ENCODE measurements at regions not wholly inside any gene's neighbourhood (a gene's known extent, or its start where the extent isn't known, plus 50 kb on each side); places are given as distances from the start of the nearest gene placed in this dataset.
"Not testable (repeated sequence)": the region's sequence is repeated elsewhere in the genome, so short reads cannot be mapped to it uniquely, and the experiment has no call there.

DNA sequence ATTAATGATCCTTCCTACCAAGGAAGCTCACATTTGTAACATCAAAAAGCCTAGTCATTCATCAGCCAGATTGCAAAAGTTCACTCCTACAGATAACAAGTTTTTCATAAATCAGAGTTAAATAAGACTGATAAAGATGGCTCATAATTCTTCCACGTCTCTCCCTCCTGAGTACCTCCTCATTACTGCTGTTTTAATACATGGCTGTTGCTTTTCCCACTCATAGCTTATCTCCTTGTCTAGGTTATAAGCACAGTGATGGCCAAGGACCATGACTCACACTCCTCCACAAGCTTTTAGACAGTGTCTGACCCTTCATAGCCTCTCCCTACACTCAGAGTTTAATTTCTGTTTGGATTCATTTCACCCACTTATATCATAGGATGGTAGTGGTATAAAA, 100.9 kb upstream of the MON1B start:
- Histone ChIP-seq H3K9me3 (ENCODE audit: control insufficient read depth in 2 of 2, insufficient read depth in 1 of 2, low read depth in 1 of 2, low read length in 1 of 2) (no peaks in the 10 kb centered on the region), H3K36me3 (ENCODE audit: control insufficient read depth in 3 of 3, insufficient read depth in 2 of 3, low read depth in 1 of 3, low read length in 3 of 3) (no peaks in the 10 kb centered on the region), H3K27ac (ENCODE audit: low read depth in 1 of 3, low read length in 2 of 3) (no peak overlapping the region), H3K4me1 (ENCODE audit: control insufficient read depth in 3 of 3, insufficient read depth in 2 of 3, low read depth in 1 of 3, low read length in 2 of 3) (no peaks in the 10 kb centered on the region), H3K4me3 (ENCODE audit: low read depth in 1 of 3, low read length in 3 of 3) (no peak overlapping the region), H3K27me3 (ENCODE audit: control insufficient read depth in 3 of 3, insufficient read depth in 3 of 3, low read length in 3 of 3) (no peaks in the 10 kb centered on the region)
- 19 to 48% (median 41%) methylated on average over 1 of the region's 1 CpG for WGBS, 3 donors
- FAIRE-seq (no peak), DNase-seq (no peak)

DNA sequence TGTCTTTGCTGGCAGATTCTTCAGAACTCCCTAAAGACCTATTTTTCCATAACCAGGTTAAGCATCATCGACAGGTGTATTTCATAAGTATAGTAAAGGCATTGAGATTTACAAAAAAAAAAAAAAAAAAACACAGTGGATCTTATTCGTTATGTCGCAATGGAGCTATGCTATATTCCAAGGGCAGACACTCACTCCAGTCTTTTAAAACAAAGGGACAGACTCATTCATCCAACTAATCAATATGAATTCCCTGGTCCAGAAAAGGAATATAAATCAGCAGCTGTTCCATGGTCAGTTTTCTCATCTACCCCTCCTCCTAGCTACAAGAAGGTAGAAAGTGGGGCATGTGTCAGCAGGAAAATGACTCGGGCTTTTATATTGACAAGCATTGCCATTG, 97.7 kb upstream of the MON1B start:
- Histone ChIP-seq H3K27me3 (ENCODE audit: control insufficient read depth in 3 of 3, insufficient read depth in 3 of 3, low read length in 3 of 3) (no peaks in the 10 kb centered on the region), H3K9me3 (ENCODE audit: control insufficient read depth in 2 of 2, insufficient read depth in 1 of 2, low read depth in 1 of 2, low read length in 1 of 2) (no peaks in the 10 kb centered on the region), H3K27ac (ENCODE audit: low read depth in 1 of 3, low read length in 2 of 3) (no peak overlapping the region), H3K36me3 (ENCODE audit: control insufficient read depth in 3 of 3, insufficient read depth in 2 of 3, low read depth in 1 of 3, low read length in 3 of 3) (no peaks in the 10 kb centered on the region), H3K4me1 (ENCODE audit: control insufficient read depth in 3 of 3, insufficient read depth in 2 of 3, low read depth in 1 of 3, low read length in 2 of 3) (no peaks in the 10 kb centered on the region), H3K4me3 (ENCODE audit: low read depth in 1 of 3, low read length in 3 of 3) (no peak overlapping the region)
- no peak for DNase-seq
- no peak for FAIRE-seq
- 88 to 90% (median 89%) methylated on average over 4 of the region's 4 CpGs for WGBS, 3 donors

GRCh38 chr16:77093999-77094398, 97.0 kb upstream of the MON1B start:
- WGBS, 3 donors, result 73 to 88% (median 86%) methylated on average over 2 of the region's 2 CpGs
- H3K4me3 ChIP-seq (ENCODE audit: low read depth in 1 of 3, low read length in 3 of 3), result no peak overlapping the region
- FAIRE-seq, result no peak
- no peaks in the 10 kb centered on the region for H3K36me3 ChIP-seq (ENCODE audit: control insufficient read depth in 3 of 3, insufficient read depth in 2 of 3, low read depth in 1 of 3, low read length in 3 of 3)
- no peak for DNase-seq
- no peak overlapping the region for H3K27ac ChIP-seq (ENCODE audit: low read depth in 1 of 3, low read length in 2 of 3)
- no peaks in the 10 kb centered on the region for H3K4me1 ChIP-seq (ENCODE audit: control insufficient read depth in 3 of 3, insufficient read depth in 2 of 3, low read depth in 1 of 3, low read length in 2 of 3)
- H3K9me3 ChIP-seq (ENCODE audit: control insufficient read depth in 2 of 2, insufficient read depth in 1 of 2, low read depth in 1 of 2, low read length in 1 of 2), result no peaks in the 10 kb centered on the region
- no peaks in the 10 kb centered on the region for H3K27me3 ChIP-seq (ENCODE audit: control insufficient read depth in 3 of 3, insufficient read depth in 3 of 3, low read length in 3 of 3)

DNA sequence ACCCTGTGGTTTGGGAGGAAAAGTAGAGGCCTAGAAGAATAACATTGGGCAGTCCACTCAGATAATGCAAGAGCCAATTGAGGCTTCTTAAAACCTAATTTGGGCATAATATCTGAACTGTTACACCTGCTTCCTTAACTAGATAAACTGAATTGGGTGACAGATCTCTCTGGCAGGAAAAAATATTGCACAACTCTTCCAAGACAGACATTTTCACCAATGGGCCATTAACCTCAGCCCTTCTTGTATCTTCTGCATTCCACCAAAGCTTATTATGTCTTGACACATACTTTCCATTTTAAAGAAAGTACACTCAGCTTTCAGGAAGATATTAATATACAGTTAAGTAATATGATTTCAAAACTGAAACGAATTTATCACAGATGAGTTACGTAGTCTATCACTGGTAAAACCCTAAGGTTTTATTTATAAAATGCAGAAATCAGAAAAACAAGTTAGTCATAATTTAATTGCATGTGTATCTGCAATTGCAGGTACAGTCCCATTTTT, 79.9 kb upstream of the MON1B start:
- no peak for DNase-seq
- no peaks in the 10 kb centered on the region for H3K9me3 ChIP-seq (ENCODE audit: control insufficient read depth in 2 of 2, insufficient read depth in 1 of 2, low read depth in 1 of 2, low read length in 1 of 2)
- H3K27ac ChIP-seq (ENCODE audit: low read depth in 1 of 3, low read length in 2 of 3), result no peak overlapping the region
- no peaks in the 10 kb centered on the region for H3K36me3 ChIP-seq (ENCODE audit: control insufficient read depth in 3 of 3, insufficient read depth in 2 of 3, low read depth in 1 of 3, low read length in 3 of 3)
- no peak overlapping the region for H3K4me3 ChIP-seq (ENCODE audit: low read depth in 1 of 3, low read length in 3 of 3)
- no peaks in the 10 kb centered on the region for H3K4me1 ChIP-seq (ENCODE audit: control insufficient read depth in 3 of 3, insufficient read depth in 2 of 3, low read depth in 1 of 3, low read length in 2 of 3)
- no peak for FAIRE-seq
- 53 to 74% (median 54%) methylated on average over 2 of the region's 2 CpGs for WGBS, 3 donors
- H3K27me3 ChIP-seq (ENCODE audit: control insufficient read depth in 3 of 3, insufficient read depth in 3 of 3, low read length in 3 of 3), result no peaks in the 10 kb centered on the region

DNA sequence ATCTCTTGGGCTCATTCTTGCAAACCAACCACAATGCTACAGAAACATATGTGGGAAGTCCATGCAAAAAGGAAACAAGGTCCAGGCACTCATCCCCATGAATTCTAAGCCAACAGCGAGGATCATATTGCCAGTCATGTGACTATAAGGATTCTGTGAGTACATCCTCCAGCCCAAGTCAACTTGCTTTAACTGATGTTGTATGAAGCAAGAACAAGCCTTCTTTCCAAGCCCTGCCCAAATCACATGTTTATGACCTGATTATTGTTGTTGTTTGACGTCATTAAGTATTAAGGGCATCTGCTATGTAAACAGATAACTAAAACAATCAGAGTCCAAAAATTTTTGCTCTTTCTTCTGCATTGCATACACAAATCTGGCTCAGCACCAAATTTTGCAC, 78.2 kb upstream of the MON1B start:
- Histone ChIP-seq H3K27ac (ENCODE audit: low read depth in 1 of 3, low read length in 2 of 3) (no peak overlapping the region), H3K4me1 (ENCODE audit: control insufficient read depth in 3 of 3, insufficient read depth in 2 of 3, low read depth in 1 of 3, low read length in 2 of 3) (no peaks in the 10 kb centered on the region), H3K27me3 (ENCODE audit: control insufficient read depth in 3 of 3, insufficient read depth in 3 of 3, low read length in 3 of 3) (no peaks in the 10 kb centered on the region), H3K4me3 (ENCODE audit: low read depth in 1 of 3, low read length in 3 of 3) (no peak overlapping the region), H3K9me3 (ENCODE audit: control insufficient read depth in 2 of 2, insufficient read depth in 1 of 2, low read depth in 1 of 2, low read length in 1 of 2) (no peaks in the 10 kb centered on the region), H3K36me3 (ENCODE audit: control insufficient read depth in 3 of 3, insufficient read depth in 2 of 3, low read depth in 1 of 3, low read length in 3 of 3) (no peaks in the 10 kb centered on the region)
- 48 to 63% (median 54%) methylated on average over 2 of the region's 2 CpGs for WGBS, 3 donors
- no peak for DNase-seq
- no peak for FAIRE-seq

DNA sequence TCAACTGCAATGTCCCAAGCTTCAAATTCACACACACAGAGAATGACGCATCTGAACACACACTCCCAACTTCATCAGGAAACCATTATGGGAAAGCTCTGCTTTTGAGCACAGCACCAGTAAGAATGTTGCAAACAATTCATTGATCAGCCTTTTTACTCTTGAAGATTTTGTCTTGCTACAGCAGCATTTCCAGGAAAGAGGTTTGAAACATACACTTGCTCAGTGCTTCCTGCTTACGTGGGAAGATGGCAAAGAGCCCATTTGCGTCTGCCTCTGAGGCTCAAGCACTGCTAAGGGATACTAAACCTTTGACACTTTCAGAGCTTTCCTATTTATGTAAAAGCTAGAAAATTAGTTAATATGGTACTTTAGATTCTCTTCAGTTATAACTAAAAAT, 77.2 kb upstream of the MON1B start:
- H3K27me3 ChIP-seq (ENCODE audit: control insufficient read depth in 3 of 3, insufficient read depth in 3 of 3, low read length in 3 of 3), result no peaks in the 10 kb centered on the region
- no peaks in the 10 kb centered on the region for H3K9me3 ChIP-seq (ENCODE audit: control insufficient read depth in 2 of 2, insufficient read depth in 1 of 2, low read depth in 1 of 2, low read length in 1 of 2)
- FAIRE-seq, result no peak
- no peaks in the 10 kb centered on the region for H3K4me1 ChIP-seq (ENCODE audit: control insufficient read depth in 3 of 3, insufficient read depth in 2 of 3, low read depth in 1 of 3, low read length in 2 of 3)
- 54 to 66% (median 56%) methylated on average over 3 of the region's 3 CpGs for WGBS, 3 donors
- no peak overlapping the region for H3K27ac ChIP-seq (ENCODE audit: low read depth in 1 of 3, low read length in 2 of 3)
- H3K4me3 ChIP-seq (ENCODE audit: low read depth in 1 of 3, low read length in 3 of 3), result no peak overlapping the region
- H3K36me3 ChIP-seq (ENCODE audit: control insufficient read depth in 3 of 3, insufficient read depth in 2 of 3, low read depth in 1 of 3, low read length in 3 of 3), result no peaks in the 10 kb centered on the region
- DNase-seq, result peak in 1 of 2 donors; percentile 15

DNA sequence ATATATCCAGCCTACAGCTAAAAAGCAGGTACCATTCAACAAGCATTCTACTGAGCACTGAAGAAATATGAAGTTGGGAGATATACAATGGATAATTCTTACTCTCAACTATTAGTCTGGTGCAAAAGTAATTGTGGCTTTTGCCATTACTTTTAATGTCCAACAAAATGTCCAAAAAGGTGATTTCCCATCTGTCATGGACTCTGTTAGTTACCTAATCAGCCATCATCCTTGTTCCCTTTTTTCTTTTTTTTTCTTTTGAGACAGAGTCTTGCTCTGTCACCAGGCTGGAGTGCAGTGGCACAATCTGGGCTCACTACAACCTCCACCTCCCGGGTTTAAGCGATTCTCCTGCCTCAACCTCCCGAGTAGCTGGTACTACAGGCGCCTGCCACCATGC, 76.6 kb upstream of the MON1B start:
- H3K4me1 ChIP-seq (ENCODE audit: control insufficient read depth in 3 of 3, insufficient read depth in 2 of 3, low read depth in 1 of 3, low read length in 2 of 3); H3K9me3 ChIP-seq (ENCODE audit: control insufficient read depth in 2 of 2, insufficient read depth in 1 of 2, low read depth in 1 of 2, low read length in 1 of 2); H3K36me3 ChIP-seq (ENCODE audit: control insufficient read depth in 3 of 3, insufficient read depth in 2 of 3, low read depth in 1 of 3, low read length in 3 of 3); H3K4me3 ChIP-seq (ENCODE audit: low read depth in 1 of 3, low read length in 3 of 3); DNase-seq; H3K27ac ChIP-seq (ENCODE audit: low read depth in 1 of 3, low read length in 2 of 3); FAIRE-seq; H3K27me3 ChIP-seq (ENCODE audit: control insufficient read depth in 3 of 3, insufficient read depth in 3 of 3, low read length in 3 of 3): not testable (repeated sequence)
- 95 to 98% (median 98%) methylated on average over 4 of the region's 4 CpGs for WGBS, 3 donors

- Histone ChIP-seq H3K36me3 (ENCODE audit: control insufficient read depth in 3 of 3, insufficient read depth in 2 of 3, low read depth in 1 of 3, low read length in 3 of 3) (no peaks in the 10 kb centered on the region), H3K4me3 (ENCODE audit: low read depth in 1 of 3, low read length in 3 of 3) (no peak overlapping the region), H3K9me3 (ENCODE audit: control insufficient read depth in 2 of 2, insufficient read depth in 1 of 2, low read depth in 1 of 2, low read length in 1 of 2) (no peaks in the 10 kb centered on the region), H3K27ac (ENCODE audit: low read depth in 1 of 3, low read length in 2 of 3) (no peak overlapping the region), H3K4me1 (ENCODE audit: control insufficient read depth in 3 of 3, insufficient read depth in 2 of 3, low read depth in 1 of 3, low read length in 2 of 3) (no peaks in the 10 kb centered on the region), H3K27me3 (ENCODE audit: control insufficient read depth in 3 of 3, insufficient read depth in 3 of 3, low read length in 3 of 3) (no peaks in the 10 kb centered on the region)
- WGBS, 3 donors, result 34 to 54% (median 54%) methylated on average over 2 of the region's 2 CpGs
- DNase-seq (no peak), FAIRE-seq (no peak)
Observed at GRCh38 chr16:77116856-77117255, 74.1 kb upstream of the MON1B start.

- Histone ChIP-seq H3K9me3 (ENCODE audit: control insufficient read depth in 2 of 2, insufficient read depth in 1 of 2, low read depth in 1 of 2, low read length in 1 of 2) (no peaks in the 10 kb centered on the region), H3K4me3 (ENCODE audit: low read depth in 1 of 3, low read length in 3 of 3) (no peak overlapping the region), H3K27ac (ENCODE audit: low read depth in 1 of 3, low read length in 2 of 3) (no peak overlapping the region), H3K27me3 (ENCODE audit: control insufficient read depth in 3 of 3, insufficient read depth in 3 of 3, low read length in 3 of 3) (no peaks in the 10 kb centered on the region), H3K36me3 (ENCODE audit: control insufficient read depth in 3 of 3, insufficient read depth in 2 of 3, low read depth in 1 of 3, low read length in 3 of 3) (no peaks in the 10 kb centered on the region), H3K4me1 (ENCODE audit: control insufficient read depth in 3 of 3, insufficient read depth in 2 of 3, low read depth in 1 of 3, low read length in 2 of 3) (no peaks in the 10 kb centered on the region)
- 35 to 50% (median 48%) methylated on average over 3 of the region's 3 CpGs for WGBS, 3 donors
- DNase-seq, result no peak
- no peak for FAIRE-seq
Observed at GRCh38 chr16:77117707-77118106, 73.3 kb upstream of the MON1B start.
